ENCODE measurements at regions not wholly inside any gene's neighbourhood (a gene's known extent, or its start where the extent isn't known, plus 50 kb on each side); places are given as distances from the start of the nearest gene placed in this dataset.
"Not testable (repeated sequence)": the region's sequence is repeated elsewhere in the genome, so short reads cannot be mapped to it uniquely, and the experiment has no call there.

GRCh38 chr6:80501636-80502035 lies 395.2 kb downstream of the BCKDHB start:
- no peak overlapping the region for H3K4me3 ChIP-seq (ENCODE audit: low read length)
- no peak for DNase-seq (ENCODE audit: low read depth)
- no peak for TF ChIP-seq CTCF (IDR thresholded peaks at IDR 0.05; ENCODE audit: insufficient read depth, low read depth, low read length, missing control alignments)

GRCh38 chr6:80497696-80498486 lies 391.4 kb downstream of the BCKDHB start:
- H3K4me3 ChIP-seq (ENCODE audit: low read length); DNase-seq (ENCODE audit: low read depth): not testable (repeated sequence)

GRCh38 chr6:80489911-80490635 lies 383.6 kb downstream of the BCKDHB start:
- no peak for TF ChIP-seq CTCF (IDR thresholded peaks at IDR 0.05; ENCODE audit: insufficient read depth, low read depth, low read length, missing control alignments)
- DNase-seq (ENCODE audit: low read depth): peak; percentile 28
- no peak overlapping the region for H3K4me3 ChIP-seq (ENCODE audit: low read length)

DNA sequence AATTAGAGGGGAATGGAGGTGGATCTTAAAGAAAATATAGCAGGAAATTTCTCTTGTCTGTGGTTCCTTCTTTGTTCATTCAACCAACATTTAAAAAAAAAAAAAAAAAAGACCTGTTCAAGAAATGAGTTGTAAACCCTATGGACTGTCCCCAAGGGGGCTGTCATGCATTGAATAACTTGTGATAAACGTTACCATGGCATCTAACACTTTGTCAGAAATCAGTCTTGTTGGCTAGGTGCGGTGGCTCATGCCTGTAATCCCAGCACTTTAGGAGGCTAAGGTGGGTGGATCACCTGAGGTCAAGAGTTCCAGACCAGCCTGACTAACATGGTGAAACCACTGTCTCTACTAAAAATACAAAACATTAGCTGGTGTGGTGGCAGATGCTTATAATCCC lies 381.7 kb downstream of the BCKDHB start:
- no peak overlapping the region for H3K4me3 ChIP-seq (ENCODE audit: low read length)
- no peak for DNase-seq (ENCODE audit: low read depth)
- TF ChIP-seq CTCF (IDR thresholded peaks at IDR 0.05; ENCODE audit: insufficient read depth, low read depth, low read length, missing control alignments): no peak

DNA sequence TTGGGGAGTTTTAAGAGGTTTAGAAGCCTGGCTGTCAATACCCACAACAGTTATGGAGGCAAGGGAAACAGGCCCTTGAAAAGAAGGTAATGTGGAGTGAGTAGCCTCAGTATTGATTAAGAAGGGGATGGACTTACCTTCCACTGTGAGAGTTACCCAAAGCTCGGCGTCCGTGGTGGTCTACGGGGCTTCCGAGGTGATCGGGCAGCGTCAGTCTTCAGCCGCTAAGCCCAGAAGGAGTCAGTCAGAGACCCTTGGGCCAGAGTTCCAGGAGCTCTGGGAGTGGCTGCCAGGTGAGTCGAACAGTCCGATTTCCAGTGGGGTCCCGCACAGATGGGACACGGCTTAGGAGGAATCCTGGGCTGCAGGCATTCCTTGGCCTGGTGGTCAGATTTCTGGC lies 379.0 kb downstream of the BCKDHB start:
- H3K4me3 ChIP-seq (ENCODE audit: low read length); DNase-seq (ENCODE audit: low read depth): not testable (repeated sequence)

- no peak for DNase-seq (ENCODE audit: low read depth)
- H3K4me3 ChIP-seq (ENCODE audit: low read length): no peak overlapping the region
- no peak for TF ChIP-seq CTCF (IDR thresholded peaks at IDR 0.05; ENCODE audit: insufficient read depth, low read depth, low read length, missing control alignments)
Measured at GRCh38 chr6:80482056-80482455, 375.6 kb downstream of the BCKDHB start.

GRCh38 chr6:80480421-80481157 lies 374.1 kb downstream of the BCKDHB start:
- no peak for TF ChIP-seq CTCF (IDR thresholded peaks at IDR 0.05; ENCODE audit: insufficient read depth, low read depth, low read length, missing control alignments)
- DNase-seq (ENCODE audit: low read depth): no peak

More at GRCh38 chr6:80480421-80481157, 374.1 kb downstream of the BCKDHB start:
- H3K4me3 ChIP-seq (ENCODE audit: low read length): no peak overlapping the region

All from epithelial cell of esophagus (primary cell).